HepG2 (cell line): ENCODE measurements at regions not wholly inside any gene's neighbourhood (a gene's known extent, or its start where the extent isn't known, plus 50 kb on each side); places are given as distances from the start of the nearest gene placed in this dataset.

Experiments
- ATAC-seq: fragments of 200-7000 bp; cut with Tn5 transposase; 3 replicates; pipeline ENCODE4 v1.9.1; 2020; ENCODE audit warnings: mild to moderate bottlenecking, moderate library complexity
- BruUV-seq: library from RNA; stranded (reverse); fragments of 400-500 nt; replicated peaks from 2 replicates; lab custom pipeline; 2021; lab: Mats Ljungman, UMichigan
- CTCF ChIA-PET: fragments of 300-600 bp; formaldehyde crosslinking; extraction: SDS; loops from one replicate; lab custom pipeline; 2021; ENCODE audit warnings: low total read pairs, inconsistent platforms, low intra/inter-chr PET ratio; lab: Yijun Ruan, JAX
- POLR2A ChIA-PET: fragments of 350-600 bp; sonication (Branson Sonifier 250); formaldehyde crosslinking; loops from one replicate; lab custom pipeline; 2020; ENCODE audit warnings: antibody characterized with exemption, inconsistent platforms; lab: Yijun Ruan, JAX
- DNase-seq: peaks from one replicate; pipeline ENCODE4 v3.0.0-alpha.2; 2015; ENCODE audit warnings: low spot score
- FAIRE-seq: peaks from 3 replicates; lab custom pipeline; 2011; peaks lifted over from hg19 to GRCh38; lab: Jason Lieb, UNC
- H2AFZ ChIP-seq: one replicate; pipeline ENCODE4 v1.6.1; 2011; ENCODE audit warnings: low read length, inconsistent platforms
- H3K27ac ChIP-seq: fragments of 300-600 bp; 3 replicates; pipeline ENCODE4 v1.8.0; 2011; ENCODE audit warnings: mixed run types, mild to moderate bottlenecking, mixed read lengths, low read length, inconsistent platforms; ENCODE audit not compliant: insufficient read depth; ENCODE audit errors: extremely low read length
- H3K27me3 ChIP-seq, 2 experiments: fragments of 200-600 bp in 1 of 2; 2 replicates in 1 of 2; 3 replicates in 1 of 2; pipeline versions ENCODE4 v1.6.0 to v1.8.0; 2011; ENCODE audit warnings: low read length in 2 of 2, mild to moderate bottlenecking in 2 of 2, moderate library complexity in 2 of 2, inconsistent platforms in 1 of 2; ENCODE audit not compliant: insufficient read depth in 2 of 2, control insufficient read depth in 1 of 2
- H3K36me3 ChIP-seq, 2 experiments: fragments of 200-600 bp in 1 of 2; replicated peaks in 1 of 2; 2 replicates in 1 of 2; 3 replicates in 1 of 2; pipeline versions ENCODE4 v1.5.1 to v1.8.0; 2011; ENCODE audit warnings: low read length in 2 of 2, inconsistent platforms in 1 of 2; ENCODE audit not compliant: insufficient read depth in 2 of 2, control insufficient read depth in 1 of 2
- H3K4me1 ChIP-seq: 2 replicates; pipeline ENCODE4 v1.5.1; 2012; ENCODE audit warnings: low read length, inconsistent platforms; ENCODE audit not compliant: insufficient read depth
- H3K4me2 ChIP-seq: 2 replicates; pipeline ENCODE4 v1.6.0; 2011; ENCODE audit warnings: low read depth, low read length, inconsistent platforms
- H3K4me3 ChIP-seq, 3 experiments: fragments of 200-600 bp in 1 of 3; sonication (generic), shearing (Covaris generic) in 1 of 3; replicated peaks in 1 of 3; 2 replicates each; pipeline ENCODE4 v1.5.1; 2011 to 2016; ENCODE audit warnings: low read length in 3 of 3, inconsistent platforms in 2 of 3, low read depth in 2 of 3, mild to moderate bottlenecking in 2 of 3, control low read depth in 1 of 3, mixed read lengths in 1 of 3; ENCODE audit not compliant: insufficient read depth in 1 of 3
- H3K79me2 ChIP-seq: one replicate; pipeline ENCODE4 v1.6.1; 2011; ENCODE audit warnings: low read length, inconsistent platforms; ENCODE audit not compliant: insufficient read depth
- H3K9ac ChIP-seq: 2 replicates; pipeline ENCODE4 v1.6.0; 2011; ENCODE audit warnings: mild to moderate bottlenecking, low read depth, low read length, inconsistent platforms; ENCODE audit not compliant: insufficient read depth
- H3K9me3 ChIP-seq: 2 replicates; pipeline ENCODE4 v1.5.1; 2012; ENCODE audit warnings: mild to moderate bottlenecking, low read length
- H4K20me1 ChIP-seq: 2 replicates; pipeline ENCODE4 v1.6.0; 2011; ENCODE audit warnings: inconsistent platforms, mild to moderate bottlenecking, low read length, moderate library complexity; ENCODE audit not compliant: insufficient read depth
- ATF7 ChIP-seq, 2 experiments: fragments of 450-650 bp in 1 of 2; sonication (generic) in 1 of 2; formaldehyde crosslinking in 1 of 2; IDR thresholded peaks; 2 replicates each; pipeline versions ENCODE4 v1.4.0 to v1.6.1; 2016 to 2020; ENCODE audit warnings: antibody characterized with exemption in 1 of 2, mild to moderate bottlenecking in 1 of 2, missing genetic modification reagents in 1 of 2
- BRCA1 ChIP-seq: sonication (generic); formaldehyde crosslinking; IDR thresholded peaks from 2 replicates; pipeline ENCODE4 v1.4.0; 2020; ENCODE audit warnings: missing genetic modification reagents
- CREB1 ChIP-seq, 2 experiments: fragments of 450-650 bp in 1 of 2; IDR thresholded peaks; 2 replicates each; pipeline ENCODE4 v1.6.1; 2016 to 2017; ENCODE audit warnings: control low read depth in 1 of 2, mild to moderate bottlenecking in 1 of 2, missing compliant biosample characterization in 1 of 2, missing genetic modification characterization in 1 of 2
- MAFF ChIP-seq: IDR thresholded peaks from 2 replicates; pipeline ENCODE4 v1.6.1; 2011; ENCODE audit warnings: low read depth, low read length, improper control_type of control experiment
- SETDB1 ChIP-seq: sonication (generic); formaldehyde crosslinking; IDR thresholded peaks from 2 replicates; pipeline ENCODE4 v1.5.1; 2020; ENCODE audit warnings: missing genetic modification reagents, mild to moderate bottlenecking, borderline replicate concordance
- WGBS: methylation state at CpG from one replicate; pipeline ENCODE4 v1.1.6; 2017; ENCODE audit warnings: low lambda C conversion rate; 5-methylcytosine and 5-hydroxymethylcytosine counted together
- in situ Hi-C: cut with HindIII; loops from 2 replicates; pipeline ENCODE4 v1.10.0; 2017; ENCODE audit warnings: low pct_unique_long_range_greater_than_20kb; ENCODE audit not compliant: extremely low pct_ligation_motif_present
- intact Hi-C: fragments of 100-400 bp; cut with micrococcal nuclease; formaldehyde crosslinking; loops from one replicate; pipeline ENCODE4 v1.10.0; 2022; ENCODE audit not compliant: unreplicated experiment

- CTCF ChIA-PET = no interaction called here
- intact Hi-C loops = no loop called here
- H2AFZ ChIP-seq = no peak overlapping the region
- no peaks in the 10 kb centered on the region for H4K20me1 ChIP-seq
- BruUV-seq = no TSS peak
- ATAC-seq (no peak), FAIRE-seq (no peak)
- H3K4me3 ChIP-seq = no peak overlapping the region
- H3K9ac ChIP-seq = no peak overlapping the region
- TF ChIP-seq SETDB1 (no peak), MAFF (0 out of 2 replicates have a peak, but pooled peaks have one; percentile 46)
- TF ChIP-seq, all 625 proteins: peak for 1
- POLR2A ChIA-PET = no interaction called here
- WGBS = 0% methylated on average over 1 of the region's 1 CpG
- Histone ChIP-seq H3K27me3 (no peaks in the 10 kb centered on the region), H3K79me2 (no peaks in the 10 kb centered on the region), H3K36me3 (no peaks in the 10 kb centered on the region), H3K4me1 (no peaks in the 10 kb centered on the region), H3K4me2 (no peak overlapping the region), H3K9me3 (no peaks in the 10 kb centered on the region), H3K27ac (no peak overlapping the region)
- no peak for DNase-seq
- in situ Hi-C loops = no loop called here
These were observed 1521.7 kb downstream of the RPA4 start for GRCh38 chrX:98405376-98405775.

GRCh38 chrX:98407584-98407983 is 1523.9 kb downstream of the RPA4 start:
- CTCF ChIA-PET = no interaction called here
- no peaks in the 10 kb centered on the region for H3K79me2 ChIP-seq

More at GRCh38 chrX:98407584-98407983, 1523.9 kb downstream of the RPA4 start:
- Histone ChIP-seq H3K9ac (no peak overlapping the region), H3K36me3 (no peaks in the 10 kb centered on the region), H3K4me3 (no peak overlapping the region), H3K27me3 (no peaks in the 10 kb centered on the region), H3K4me2 (no peak overlapping the region), H3K4me1 (no peaks in the 10 kb centered on the region), H4K20me1 (no peaks in the 10 kb centered on the region), H2AFZ (no peak overlapping the region), H3K27ac (no peak overlapping the region), H3K9me3 (no peaks in the 10 kb centered on the region)
- ATAC-seq (no peak), FAIRE-seq (no peak), DNase-seq (no peak)
- TF ChIP-seq ATF7 (IDR thresholded peaks at IDR 0.05) (peak; percentile 97), ATF7 (CRISPR knock-in tag; IDR thresholded peaks at IDR 0.05) (no peak), CREB1 (IDR thresholded peaks at IDR 0.05) (peak; percentile 89), CREB1 (CRISPR knock-in tag; IDR thresholded peaks at IDR 0.05) (no peak), BRCA1 (CRISPR knock-in tag) (no peak)
- in situ Hi-C loops (no loop called here), intact Hi-C loops (no loop called here)
- WGBS = 0% methylated on average over 3 of the region's 4 CpGs
- POLR2A ChIA-PET = no interaction called here
- no TSS peak for BruUV-seq
